ENCODE measurements at regions not wholly inside any gene's neighbourhood (a gene's known extent, or its start where the extent isn't known, plus 50 kb on each side); places are given as distances from the start of the nearest gene placed in this dataset.

- no peak for DNase-seq
- Histone ChIP-seq H3K4me3 (ENCODE audit: low read length) (no peak overlapping the region), H3K36me3 (ENCODE audit: control insufficient read depth, insufficient read depth, low read length) (no peaks in the 10 kb centered on the region), H3K4me1 (ENCODE audit: control insufficient read depth, insufficient read depth, low read length) (no peaks in the 10 kb centered on the region), H3K27me3 (ENCODE audit: control insufficient read depth, insufficient read depth, low read length) (no peaks in the 10 kb centered on the region), H3K9me3 (ENCODE audit: control insufficient read depth, low read depth, low read length) (no peaks in the 10 kb centered on the region), H3K27ac (ENCODE audit: low read length) (no peak overlapping the region)
- no CpG with 5 or more reads among the region's 1 CpG for WGBS (ENCODE audit: insufficient coverage, low lambda C conversion rate)
These were observed 135.7 kb downstream of the EHF start for GRCh38 chr11:34756591-34756990.

- no peak for DNase-seq
- H3K4me1 ChIP-seq (ENCODE audit: control insufficient read depth, insufficient read depth, low read length) = no peaks in the 10 kb centered on the region
- no peaks in the 10 kb centered on the region for H3K36me3 ChIP-seq (ENCODE audit: control insufficient read depth, insufficient read depth, low read length)
- H3K4me3 ChIP-seq (ENCODE audit: low read length) = no peak overlapping the region
- no peaks in the 10 kb centered on the region for H3K9me3 ChIP-seq (ENCODE audit: control insufficient read depth, low read depth, low read length)
- WGBS (ENCODE audit: insufficient coverage, low lambda C conversion rate) = 100% methylated on average over 3 of the region's 7 CpGs
- H3K27ac ChIP-seq (ENCODE audit: low read length) = no peak overlapping the region
- H3K27me3 ChIP-seq (ENCODE audit: control insufficient read depth, insufficient read depth, low read length) = no peaks in the 10 kb centered on the region
These were observed 134.8 kb downstream of the EHF start for GRCh38 chr11:34755671-34756070.

GRCh38 chr11:34754171-34754823 is 133.4 kb downstream of the EHF start:
- no peaks in the 10 kb centered on the region for H3K36me3 ChIP-seq (ENCODE audit: control insufficient read depth, insufficient read depth, low read length)
- WGBS (ENCODE audit: insufficient coverage, low lambda C conversion rate) = 82% methylated on average over 2 of the region's 8 CpGs
- no peaks in the 10 kb centered on the region for H3K9me3 ChIP-seq (ENCODE audit: control insufficient read depth, low read depth, low read length)
- H3K27ac ChIP-seq (ENCODE audit: low read length) = no peak overlapping the region
- no peaks in the 10 kb centered on the region for H3K4me1 ChIP-seq (ENCODE audit: control insufficient read depth, insufficient read depth, low read length)
- H3K4me3 ChIP-seq (ENCODE audit: low read length) = no peak overlapping the region
- no peak for DNase-seq
- no peaks in the 10 kb centered on the region for H3K27me3 ChIP-seq (ENCODE audit: control insufficient read depth, insufficient read depth, low read length)

GRCh38 chr11:34750692-34751405 is 130.0 kb downstream of the EHF start:
- H3K9me3 ChIP-seq (ENCODE audit: control insufficient read depth, low read depth, low read length) = no peaks in the 10 kb centered on the region
- H3K27me3 ChIP-seq (ENCODE audit: control insufficient read depth, insufficient read depth, low read length) = no peaks in the 10 kb centered on the region
- H3K4me1 ChIP-seq (ENCODE audit: control insufficient read depth, insufficient read depth, low read length) = no peaks in the 10 kb centered on the region
- no peak for DNase-seq
- H3K27ac ChIP-seq (ENCODE audit: low read length) = no peak overlapping the region
- no peaks in the 10 kb centered on the region for H3K36me3 ChIP-seq (ENCODE audit: control insufficient read depth, insufficient read depth, low read length)
- no peak overlapping the region for H3K4me3 ChIP-seq (ENCODE audit: low read length)
- 100% methylated on average over 1 of the region's 1 CpG for WGBS (ENCODE audit: insufficient coverage, low lambda C conversion rate)

GRCh38 chr11:34749666-34750659 is 129.1 kb downstream of the EHF start:
- Histone ChIP-seq H3K27ac (ENCODE audit: low read length) (no peak overlapping the region), H3K4me3 (ENCODE audit: low read length) (no peak overlapping the region), H3K27me3 (ENCODE audit: control insufficient read depth, insufficient read depth, low read length) (no peaks in the 10 kb centered on the region), H3K4me1 (ENCODE audit: control insufficient read depth, insufficient read depth, low read length) (no peaks in the 10 kb centered on the region), H3K9me3 (ENCODE audit: control insufficient read depth, low read depth, low read length) (no peaks in the 10 kb centered on the region), H3K36me3 (ENCODE audit: control insufficient read depth, insufficient read depth, low read length) (no peaks in the 10 kb centered on the region)
- WGBS (ENCODE audit: insufficient coverage, low lambda C conversion rate) = 80% methylated on average over 2 of the region's 8 CpGs
- no peak for DNase-seq

GRCh38 chr11:34748036-34748435 is 127.1 kb downstream of the EHF start:
- DNase-seq = no peak
- Histone ChIP-seq H3K4me3 (ENCODE audit: low read length) (no peak overlapping the region), H3K27ac (ENCODE audit: low read length) (no peak overlapping the region), H3K9me3 (ENCODE audit: control insufficient read depth, low read depth, low read length) (no peaks in the 10 kb centered on the region), H3K4me1 (ENCODE audit: control insufficient read depth, insufficient read depth, low read length) (no peaks in the 10 kb centered on the region), H3K36me3 (ENCODE audit: control insufficient read depth, insufficient read depth, low read length) (no peaks in the 10 kb centered on the region), H3K27me3 (ENCODE audit: control insufficient read depth, insufficient read depth, low read length) (no peaks in the 10 kb centered on the region)
- no CpG with 5 or more reads among the region's 3 CpGs for WGBS (ENCODE audit: insufficient coverage, low lambda C conversion rate)

GRCh38 chr11:34747251-34747650 is 126.4 kb downstream of the EHF start:
- Histone ChIP-seq H3K27me3 (ENCODE audit: control insufficient read depth, insufficient read depth, low read length) (no peaks in the 10 kb centered on the region), H3K36me3 (ENCODE audit: control insufficient read depth, insufficient read depth, low read length) (no peaks in the 10 kb centered on the region), H3K4me1 (ENCODE audit: control insufficient read depth, insufficient read depth, low read length) (no peaks in the 10 kb centered on the region), H3K4me3 (ENCODE audit: low read length) (no peak overlapping the region), H3K27ac (ENCODE audit: low read length) (no peak overlapping the region), H3K9me3 (ENCODE audit: control insufficient read depth, low read depth, low read length) (no peaks in the 10 kb centered on the region)
- DNase-seq = peak; percentile 37 to 71
- WGBS (ENCODE audit: insufficient coverage, low lambda C conversion rate) = 20% methylated on average over 1 of the region's 3 CpGs

GRCh38 chr11:34745195-34745594 is 124.3 kb downstream of the EHF start:
- no CpG with 5 or more reads among the region's 3 CpGs for WGBS (ENCODE audit: insufficient coverage, low lambda C conversion rate)
- Histone ChIP-seq H3K4me3 (ENCODE audit: low read length) (no peak overlapping the region), H3K27me3 (ENCODE audit: control insufficient read depth, insufficient read depth, low read length) (no peaks in the 10 kb centered on the region), H3K36me3 (ENCODE audit: control insufficient read depth, insufficient read depth, low read length) (no peaks in the 10 kb centered on the region), H3K27ac (ENCODE audit: low read length) (no peak overlapping the region), H3K9me3 (ENCODE audit: control insufficient read depth, low read depth, low read length) (no peaks in the 10 kb centered on the region), H3K4me1 (ENCODE audit: control insufficient read depth, insufficient read depth, low read length) (no peaks in the 10 kb centered on the region)
- no peak for DNase-seq

GRCh38 chr11:34744511-34744910 is 123.6 kb downstream of the EHF start:
- H3K27me3 ChIP-seq (ENCODE audit: control insufficient read depth, insufficient read depth, low read length) = no peaks in the 10 kb centered on the region
- no peaks in the 10 kb centered on the region for H3K9me3 ChIP-seq (ENCODE audit: control insufficient read depth, low read depth, low read length)
- H3K27ac ChIP-seq (ENCODE audit: low read length) = no peak overlapping the region
- H3K4me1 ChIP-seq (ENCODE audit: control insufficient read depth, insufficient read depth, low read length) = no peaks in the 10 kb centered on the region
- no peaks in the 10 kb centered on the region for H3K36me3 ChIP-seq (ENCODE audit: control insufficient read depth, insufficient read depth, low read length)
- no peak overlapping the region for H3K4me3 ChIP-seq (ENCODE audit: low read length)
- DNase-seq = no peak
- 100% methylated on average over 1 of the region's 3 CpGs for WGBS (ENCODE audit: insufficient coverage, low lambda C conversion rate)

GRCh38 chr11:34738237-34738636 is 117.3 kb downstream of the EHF start:
- Histone ChIP-seq H3K36me3 (ENCODE audit: control insufficient read depth, insufficient read depth, low read length) (no peaks in the 10 kb centered on the region), H3K4me1 (ENCODE audit: control insufficient read depth, insufficient read depth, low read length) (no peaks in the 10 kb centered on the region), H3K27ac (ENCODE audit: low read length) (no peak overlapping the region), H3K4me3 (ENCODE audit: low read length) (no peak overlapping the region), H3K27me3 (ENCODE audit: control insufficient read depth, insufficient read depth, low read length) (no peaks in the 10 kb centered on the region), H3K9me3 (ENCODE audit: control insufficient read depth, low read depth, low read length) (peaks cover 2% of the 10 kb centered on the region)
- no peak for DNase-seq
- no CpG with 5 or more reads among the region's 5 CpGs for WGBS (ENCODE audit: insufficient coverage, low lambda C conversion rate)
